Upper lobe of right lung (tissue), 1 donor: ENCODE measurements at regions not wholly inside any gene's neighbourhood (a gene's known extent, or its start where the extent isn't known, plus 50 kb on each side); places are given as distances from the start of the nearest gene placed in this dataset.

ENCODE experiments used
- ATAC-seq: fragments of 200-7000 bp; cut with Tn5 transposase; one replicate; pipeline ENCODE4 v1.9.1; 2020; ENCODE audit warnings: mild to moderate bottlenecking, moderate library complexity
- DNase-seq: peaks from one replicate; pipeline ENCODE4 v3.0.0-alpha.2; 2020
- H3K27ac ChIP-seq: fragments of 200-600 bp; one replicate; pipeline ENCODE4 v1.8.0; 2022
- H3K27me3 ChIP-seq: fragments of 200-600 bp; one replicate; pipeline ENCODE4 v1.8.0; 2022; ENCODE audit warnings: mild to moderate bottlenecking
- H3K36me3 ChIP-seq: fragments of 200-600 bp; one replicate; pipeline ENCODE4 v1.8.0; 2022
- H3K4me1 ChIP-seq: fragments of 200-600 bp; one replicate; pipeline ENCODE4 v1.8.0; 2022
- H3K4me3 ChIP-seq: fragments of 200-600 bp; one replicate; pipeline ENCODE4 v1.8.0; 2022; ENCODE audit warnings: mild to moderate bottlenecking
- H3K9me3 ChIP-seq: fragments of 200-600 bp; one replicate; pipeline ENCODE4 v1.8.0; 2022
- intact Hi-C: fragments of 100-400 bp; cut with DNase I; formaldehyde crosslinking; loops from one replicate; pipeline ENCODE4 v1.11.0; 2022
- TF ChIP-seq, protein P1 (sequence below): fragments of 200-600 bp; IDR thresholded peaks from one replicate; pipeline ENCODE4 v1.8.0; 2022; ENCODE audit warnings: antibody characterized with exemption
- donor health status: DM: no; HTN: yes; CAD: no; lungs with severe emphysema.

DNA sequence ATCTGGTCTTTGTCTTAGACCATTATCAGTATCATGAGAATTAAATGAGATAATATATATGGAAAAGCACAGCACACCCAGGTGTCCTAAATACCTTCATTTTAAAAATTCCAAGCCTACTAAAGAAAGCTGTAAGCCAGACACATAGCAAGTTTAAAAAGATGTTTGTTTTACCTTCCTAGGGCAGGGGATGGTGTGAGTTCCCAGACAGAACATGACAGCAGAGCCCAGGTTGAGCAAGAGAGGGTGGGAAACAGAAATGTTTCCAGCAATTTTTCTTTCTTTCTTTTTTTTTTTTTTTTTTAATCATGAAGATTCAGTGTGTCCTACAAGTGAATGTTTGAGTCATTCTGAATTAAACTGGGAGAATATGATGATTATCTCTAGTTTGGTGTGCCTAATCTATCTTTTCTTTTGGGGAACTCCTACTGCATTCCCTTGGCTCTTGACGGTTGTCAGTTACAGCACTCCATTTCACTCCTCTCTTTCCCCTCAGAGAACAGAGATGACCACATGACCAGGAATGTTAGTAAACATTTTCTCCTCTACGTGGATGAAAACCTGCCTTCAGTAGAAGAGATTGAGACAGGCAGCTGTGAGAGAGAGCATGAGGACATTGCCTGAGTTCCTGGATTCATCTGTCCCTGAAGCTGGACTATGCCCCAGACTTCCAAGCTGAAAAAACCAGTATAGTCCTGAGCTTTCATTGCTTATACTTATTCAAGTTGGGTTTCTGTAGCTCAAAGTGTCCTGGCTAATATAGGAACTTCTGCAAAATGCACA is 54.5 kb upstream of the ARL14 start:
- Histone ChIP-seq H3K27me3 (no peaks in the 10 kb centered on the region), H3K9me3 (no peaks in the 10 kb centered on the region), H3K4me3 (no peak overlapping the region), H3K36me3 (no peaks in the 10 kb centered on the region), H3K27ac (no peak overlapping the region), H3K4me1 (no peaks in the 10 kb centered on the region)
- ATAC-seq = no peak
- intact Hi-C loops = no loop called here
- TF ChIP-seq, protein P1, sequence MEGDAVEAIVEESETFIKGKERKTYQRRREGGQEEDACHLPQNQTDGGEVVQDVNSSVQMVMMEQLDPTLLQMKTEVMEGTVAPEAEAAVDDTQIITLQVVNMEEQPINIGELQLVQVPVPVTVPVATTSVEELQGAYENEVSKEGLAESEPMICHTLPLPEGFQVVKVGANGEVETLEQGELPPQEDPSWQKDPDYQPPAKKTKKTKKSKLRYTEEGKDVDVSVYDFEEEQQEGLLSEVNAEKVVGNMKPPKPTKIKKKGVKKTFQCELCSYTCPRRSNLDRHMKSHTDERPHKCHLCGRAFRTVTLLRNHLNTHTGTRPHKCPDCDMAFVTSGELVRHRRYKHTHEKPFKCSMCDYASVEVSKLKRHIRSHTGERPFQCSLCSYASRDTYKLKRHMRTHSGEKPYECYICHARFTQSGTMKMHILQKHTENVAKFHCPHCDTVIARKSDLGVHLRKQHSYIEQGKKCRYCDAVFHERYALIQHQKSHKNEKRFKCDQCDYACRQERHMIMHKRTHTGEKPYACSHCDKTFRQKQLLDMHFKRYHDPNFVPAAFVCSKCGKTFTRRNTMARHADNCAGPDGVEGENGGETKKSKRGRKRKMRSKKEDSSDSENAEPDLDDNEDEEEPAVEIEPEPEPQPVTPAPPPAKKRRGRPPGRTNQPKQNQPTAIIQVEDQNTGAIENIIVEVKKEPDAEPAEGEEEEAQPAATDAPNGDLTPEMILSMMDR = no peak
- DNase-seq = no peak

DNA sequence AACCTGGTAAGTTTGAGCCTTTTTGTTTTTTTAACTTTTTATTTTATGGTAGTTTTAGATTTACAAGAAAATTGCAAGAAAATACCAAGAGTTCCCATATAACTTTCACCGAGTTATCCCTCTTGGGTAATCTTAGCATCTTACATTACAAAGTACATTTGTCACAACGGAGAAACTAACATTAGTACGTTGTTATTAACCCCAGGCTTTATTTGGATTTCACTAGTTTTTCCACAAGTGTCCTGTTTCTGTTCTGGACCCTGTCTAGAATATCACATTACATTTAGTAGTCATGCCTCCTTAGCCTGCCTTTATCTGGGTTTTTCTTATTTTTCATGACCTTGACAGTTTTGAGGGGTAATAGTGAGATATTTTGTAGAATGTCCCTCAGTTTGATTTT is 53.5 kb upstream of the KPNA4 start:
- intact Hi-C loops = no loop called here
- TF ChIP-seq, protein P1 = no peak
- no peak for DNase-seq
- ATAC-seq = no peak
- Histone ChIP-seq H3K36me3 (no peaks in the 10 kb centered on the region), H3K4me1 (no peaks in the 10 kb centered on the region), H3K27me3 (no peaks in the 10 kb centered on the region), H3K9me3 (no peaks in the 10 kb centered on the region), H3K4me3 (no peak overlapping the region), H3K27ac (no peak overlapping the region)

DNA sequence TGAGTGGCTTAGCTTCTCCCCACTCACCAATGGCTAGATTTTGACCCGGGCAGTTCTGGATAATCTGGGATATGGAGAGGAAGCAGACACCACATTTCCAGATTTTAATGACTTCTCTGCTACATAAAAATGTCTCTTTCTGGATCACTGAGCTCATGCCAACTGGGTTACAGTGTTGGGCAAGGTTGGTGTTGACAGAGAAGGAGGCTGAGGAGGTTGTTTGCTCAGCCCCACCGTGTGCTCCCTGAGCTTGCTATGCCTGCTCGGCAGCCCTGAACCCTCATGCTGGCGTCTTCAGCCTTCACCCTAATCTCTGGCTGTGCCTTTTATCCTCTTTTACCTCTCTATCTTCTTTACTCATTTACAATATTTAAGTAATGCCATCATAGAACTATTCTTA is 53.0 kb upstream of the KPNA4 start:
- Histone ChIP-seq H3K36me3 (no peaks in the 10 kb centered on the region), H3K4me1 (no peaks in the 10 kb centered on the region), H3K27me3 (no peaks in the 10 kb centered on the region), H3K9me3 (no peaks in the 10 kb centered on the region), H3K4me3 (no peak overlapping the region), H3K27ac (no peak overlapping the region)
- intact Hi-C loops = no loop called here
- DNase-seq = no peak
- TF ChIP-seq, protein P1 = no peak
- peak; percentile 88 for ATAC-seq

DNA sequence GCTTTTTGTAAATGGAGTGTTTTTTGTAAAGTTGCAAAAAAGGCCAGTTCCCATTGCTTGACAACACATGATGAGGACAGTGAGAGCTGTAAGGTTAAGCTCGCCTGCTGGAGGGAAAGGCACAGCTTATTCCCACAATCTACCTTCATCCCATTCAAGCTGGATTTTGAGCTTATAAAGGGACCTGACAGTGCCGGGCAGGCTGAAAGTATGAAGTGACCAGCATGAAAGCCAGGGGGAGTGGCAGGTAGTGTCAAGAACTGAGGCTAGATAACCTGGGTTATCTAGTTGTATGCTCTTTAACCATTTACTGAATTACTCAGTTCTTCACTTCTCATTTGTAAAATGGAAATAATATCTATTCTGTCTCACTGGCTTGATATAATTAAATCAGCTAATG is 52.3 kb upstream of the KPNA4 start:
- Histone ChIP-seq H3K4me3 (no peak overlapping the region), H3K27ac (no peak overlapping the region), H3K4me1 (no peaks in the 10 kb centered on the region), H3K36me3 (no peaks in the 10 kb centered on the region), H3K9me3 (no peaks in the 10 kb centered on the region), H3K27me3 (no peaks in the 10 kb centered on the region)
- DNase-seq (no peak), ATAC-seq (no peak)
- TF ChIP-seq, protein P1 = no peak
- intact Hi-C loops = no loop called here

DNA sequence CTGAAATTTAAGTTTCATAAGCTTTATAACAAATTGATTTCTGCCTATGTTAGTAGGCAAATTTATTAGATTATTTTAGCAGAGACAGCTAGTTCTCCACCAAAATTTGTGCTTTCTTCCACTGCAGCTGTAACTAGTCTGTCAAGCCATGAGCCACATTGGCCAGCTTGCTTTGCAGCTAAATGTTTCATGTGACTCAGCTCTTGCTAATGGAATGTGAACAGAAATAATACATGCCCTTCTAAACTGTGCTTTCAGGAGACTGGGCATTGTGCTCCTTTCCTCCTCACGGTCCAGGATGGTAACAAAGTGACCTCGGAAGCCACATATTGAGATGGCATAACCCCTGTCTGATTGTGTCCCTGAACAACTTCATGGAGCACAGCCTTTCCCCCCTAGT is 51.3 kb upstream of the KPNA4 start:
- Histone ChIP-seq H3K9me3 (no peaks in the 10 kb centered on the region), H3K27me3 (no peaks in the 10 kb centered on the region), H3K4me1 (no peaks in the 10 kb centered on the region), H3K36me3 (no peaks in the 10 kb centered on the region), H3K4me3 (no peak overlapping the region), H3K27ac (no peak overlapping the region)
- TF ChIP-seq, protein P1 = no peak
- ATAC-seq = no peak
- intact Hi-C loops = no loop called here
- DNase-seq = no peak

DNA sequence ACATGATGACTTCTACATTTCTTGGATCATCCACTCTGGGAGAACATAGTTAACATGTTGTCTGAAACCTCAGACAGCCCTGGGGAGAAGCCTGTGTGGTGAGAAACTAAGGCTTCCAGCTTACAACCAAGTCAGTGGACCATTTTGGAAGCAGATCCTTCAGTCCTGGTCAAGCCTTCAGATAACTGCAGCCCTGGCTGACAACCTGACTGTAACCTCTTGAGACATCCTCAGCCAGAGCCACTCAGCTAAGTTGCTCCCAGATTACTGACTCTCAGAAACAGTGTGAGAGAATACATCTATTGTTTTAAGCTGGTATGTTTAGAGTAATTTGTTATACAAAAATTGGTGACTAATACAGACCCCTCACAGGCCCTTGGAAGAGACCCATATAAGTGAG is 50.9 kb upstream of the KPNA4 start:
- no peaks in the 10 kb centered on the region for H3K27me3 ChIP-seq
- no peaks in the 10 kb centered on the region for H3K36me3 ChIP-seq
- intact Hi-C loops = no loop called here

More for the DNA sequence above, 50.9 kb upstream of the KPNA4 start:
- Histone ChIP-seq H3K27ac (no peak overlapping the region), H3K4me3 (no peak overlapping the region), H3K4me1 (no peaks in the 10 kb centered on the region), H3K9me3 (no peaks in the 10 kb centered on the region)
- TF ChIP-seq, protein P1 = no peak
- ATAC-seq (no peak), DNase-seq (no peak)
